Cardiac fibroblast (primary cell): ENCODE measurements at regions not wholly inside any gene's neighbourhood (a gene's known extent, or its start where the extent isn't known, plus 50 kb on each side); places are given as distances from the start of the nearest gene placed in this dataset.
"Not testable (repeated sequence)": the region's sequence is repeated elsewhere in the genome, so short reads cannot be mapped to it uniquely, and the experiment has no call there.

Source experiments
- DNase-seq, 2 donors: peaks; one replicate each; pipeline versions ENCODE4 v3.0.0 to v3.0.0-alpha.2; 2010; ENCODE audit warnings: low read depth in 2 of 2
- H3K4me3 ChIP-seq, 2 donors: replicated peaks in 1 of 2; 1 replicate in 1 of 2; 2 replicates in 1 of 2; pipeline ENCODE4 v1.5.1; 2011; ENCODE audit warnings: low read depth in 2 of 2, low read length in 2 of 2, mild to moderate bottlenecking in 2 of 2, moderate library complexity in 1 of 2
- TF ChIP-seq, protein P1 (sequence below): IDR thresholded peaks from one replicate; pipeline ENCODE4 v1.5.1; 2011; ENCODE audit warnings: low read depth, mild to moderate bottlenecking, low read length, inconsistent platforms

DNA sequence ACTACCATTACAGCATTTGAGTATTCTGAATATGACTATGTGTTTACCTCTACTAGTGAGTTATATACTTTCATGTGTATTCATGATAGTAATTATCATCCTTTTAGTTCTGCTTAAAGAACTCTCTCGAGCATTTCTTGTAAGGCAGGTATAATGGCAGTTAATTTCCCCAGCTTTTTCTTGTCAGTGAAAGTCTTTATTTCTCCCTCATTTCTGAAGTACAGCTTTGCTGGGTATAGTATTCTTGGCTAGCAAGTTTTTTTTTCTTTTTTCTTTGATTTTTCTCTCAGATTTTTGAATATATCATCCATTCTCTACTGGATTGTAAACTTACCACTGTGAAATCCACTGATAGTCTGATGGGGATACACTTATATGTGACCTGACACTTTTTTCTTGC, 165.9 kb upstream of the ARHGAP5 start:
- DNase-seq: no peak
- TF ChIP-seq, protein P1, sequence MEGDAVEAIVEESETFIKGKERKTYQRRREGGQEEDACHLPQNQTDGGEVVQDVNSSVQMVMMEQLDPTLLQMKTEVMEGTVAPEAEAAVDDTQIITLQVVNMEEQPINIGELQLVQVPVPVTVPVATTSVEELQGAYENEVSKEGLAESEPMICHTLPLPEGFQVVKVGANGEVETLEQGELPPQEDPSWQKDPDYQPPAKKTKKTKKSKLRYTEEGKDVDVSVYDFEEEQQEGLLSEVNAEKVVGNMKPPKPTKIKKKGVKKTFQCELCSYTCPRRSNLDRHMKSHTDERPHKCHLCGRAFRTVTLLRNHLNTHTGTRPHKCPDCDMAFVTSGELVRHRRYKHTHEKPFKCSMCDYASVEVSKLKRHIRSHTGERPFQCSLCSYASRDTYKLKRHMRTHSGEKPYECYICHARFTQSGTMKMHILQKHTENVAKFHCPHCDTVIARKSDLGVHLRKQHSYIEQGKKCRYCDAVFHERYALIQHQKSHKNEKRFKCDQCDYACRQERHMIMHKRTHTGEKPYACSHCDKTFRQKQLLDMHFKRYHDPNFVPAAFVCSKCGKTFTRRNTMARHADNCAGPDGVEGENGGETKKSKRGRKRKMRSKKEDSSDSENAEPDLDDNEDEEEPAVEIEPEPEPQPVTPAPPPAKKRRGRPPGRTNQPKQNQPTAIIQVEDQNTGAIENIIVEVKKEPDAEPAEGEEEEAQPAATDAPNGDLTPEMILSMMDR: no peak
- no peak overlapping the region for H3K4me3 ChIP-seq

DNA sequence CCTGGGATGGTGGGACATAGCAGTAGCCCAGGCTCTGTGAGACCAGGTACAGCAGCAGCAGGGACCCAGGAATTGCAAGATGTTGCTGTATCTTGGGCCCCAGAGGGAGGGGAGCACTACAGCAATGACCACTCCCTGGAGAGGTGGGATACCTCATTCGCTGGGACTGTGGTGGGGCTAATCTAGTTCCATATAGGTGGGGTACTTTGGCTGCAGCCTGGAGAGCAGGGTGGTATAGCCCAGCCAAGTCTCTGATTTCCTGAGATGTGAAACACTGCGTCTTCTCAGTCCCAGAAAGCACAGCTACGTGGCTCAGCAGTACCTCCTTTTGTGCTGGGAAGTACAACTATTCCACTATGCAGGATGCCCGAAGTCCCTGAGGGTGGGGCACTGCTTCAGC, 163.7 kb upstream of the ARHGAP5 start:
- H3K4me3 ChIP-seq: no peak overlapping the region
- TF ChIP-seq, protein P1: no peak
- DNase-seq: no peak

DNA sequence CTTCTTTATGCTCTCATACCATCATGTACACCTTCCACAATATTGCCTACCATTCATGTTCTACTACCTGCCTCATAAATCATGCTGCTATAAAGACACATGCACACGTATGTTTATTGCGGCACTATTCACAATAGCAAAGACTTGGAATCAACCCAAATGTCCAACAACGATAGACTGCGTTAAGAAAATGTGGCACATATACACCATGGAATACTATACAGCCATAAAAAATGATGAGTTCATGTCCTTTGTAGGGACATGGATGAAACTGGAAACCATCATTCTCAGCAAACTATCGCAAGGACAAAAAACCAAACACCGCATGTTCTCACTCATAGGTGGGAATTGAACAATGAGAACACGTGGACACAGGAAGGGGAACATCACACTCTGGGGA, 158.8 kb upstream of the ARHGAP5 start:
- H3K4me3 ChIP-seq: not testable (repeated sequence)

DNA sequence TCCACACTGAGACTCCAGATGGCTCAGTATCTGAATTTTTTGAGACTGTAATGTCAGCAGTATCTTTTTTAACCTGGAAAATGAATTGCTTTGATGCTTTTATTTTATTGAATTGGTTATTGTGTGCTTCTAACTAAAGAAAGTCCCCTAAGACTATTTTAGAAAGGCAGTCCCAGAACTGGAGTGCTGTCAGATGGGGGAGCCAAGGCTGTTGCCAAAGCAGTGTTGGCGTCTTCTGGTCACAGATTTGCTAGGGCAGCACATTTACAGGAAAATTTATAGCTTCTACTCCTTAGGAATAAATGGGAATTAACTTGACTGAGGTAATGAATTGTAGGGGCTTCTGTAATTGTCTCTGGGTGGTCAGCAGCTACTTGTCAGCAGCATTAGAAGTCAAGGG, 157.1 kb upstream of the ARHGAP5 start:
- H3K4me3 ChIP-seq: no peak overlapping the region
- no peak for DNase-seq
- TF ChIP-seq, protein P1: no peak

More for the DNA sequence above, 158.8 kb upstream of the ARHGAP5 start:
- DNase-seq: not testable (repeated sequence)

DNA sequence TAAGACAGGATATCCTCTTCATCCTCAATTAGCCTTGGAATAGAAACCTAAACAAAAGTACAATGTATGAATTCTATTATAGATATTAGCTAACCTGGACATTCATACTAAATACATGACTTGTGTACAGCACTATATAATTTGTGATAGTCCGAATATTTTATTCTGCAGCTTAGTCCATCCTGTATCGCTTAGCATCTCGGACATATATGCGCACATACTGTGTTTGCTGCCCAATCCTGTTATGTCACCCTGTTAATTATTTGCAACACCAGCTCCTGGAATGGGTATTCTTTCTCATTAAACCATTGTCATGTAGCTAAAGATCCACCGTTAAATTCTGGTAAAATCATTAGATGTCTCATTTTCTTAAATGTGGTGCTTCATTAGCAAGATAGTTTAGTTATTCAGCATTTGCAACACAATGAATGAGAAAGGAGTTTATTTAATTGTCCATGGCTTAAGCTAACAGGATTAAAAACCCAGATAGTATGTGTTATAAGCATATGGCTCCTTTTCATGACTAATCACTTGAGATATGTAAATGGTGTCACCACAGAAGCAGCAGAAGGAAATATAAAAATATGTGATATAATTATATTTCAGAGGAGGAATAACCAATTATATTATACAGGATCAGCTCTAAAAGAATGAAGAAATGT, 156.0 kb upstream of the ARHGAP5 start:
- DNase-seq: no peak
- H3K4me3 ChIP-seq: no peak overlapping the region
- TF ChIP-seq, protein P1: no peak

DNA sequence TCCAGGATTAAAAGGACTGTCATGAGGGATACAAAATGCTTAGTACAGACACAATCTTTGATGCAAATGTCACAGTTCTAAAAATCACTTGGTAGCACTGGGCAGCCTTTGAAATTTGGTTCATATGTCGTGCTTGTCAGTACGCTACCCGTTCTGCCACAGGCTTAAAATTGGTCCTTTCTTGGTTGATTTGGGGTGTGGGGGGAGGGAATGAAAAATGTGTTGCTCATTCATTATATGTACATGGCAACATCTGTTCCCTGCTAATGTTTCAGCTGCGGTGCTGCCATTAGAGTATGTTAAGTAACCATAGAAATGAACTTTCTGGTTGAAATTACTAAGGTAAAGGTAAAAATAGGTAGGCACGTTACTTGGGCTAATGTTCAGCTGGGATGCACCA, 155.4 kb upstream of the ARHGAP5 start:
- no peak overlapping the region for H3K4me3 ChIP-seq
- DNase-seq: no peak
- TF ChIP-seq, protein P1: no peak

DNA sequence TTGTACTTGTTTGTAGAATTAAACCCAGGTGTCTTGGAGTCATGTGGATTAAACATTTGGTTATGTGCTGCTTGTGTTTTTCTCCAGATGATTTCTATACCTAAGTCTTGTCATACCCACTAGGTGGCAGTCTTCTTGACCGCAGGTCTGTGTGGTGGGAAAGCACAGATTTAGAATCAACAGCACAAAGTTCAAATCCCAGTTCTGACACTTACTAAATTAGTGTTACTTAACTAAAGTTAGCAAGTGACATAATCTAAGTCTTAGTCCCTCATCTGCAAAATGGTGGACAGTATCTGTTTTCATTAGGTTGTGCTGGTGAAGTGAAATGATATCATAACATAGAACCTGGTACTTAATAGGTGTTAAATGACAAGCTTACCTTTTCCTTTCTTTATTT, 151.0 kb upstream of the ARHGAP5 start:
- DNase-seq: peak; percentile 61 to 67
- TF ChIP-seq, protein P1: peak; percentile 46
- H3K4me3 ChIP-seq: no peak overlapping the region
